ENCODE measurements at regions not wholly inside any gene's neighbourhood (a gene's known extent, or its start where the extent isn't known, plus 50 kb on each side); places are given as distances from the start of the nearest gene placed in this dataset.

GRCh38 chr19:29379257-29380021, 146.4 kb upstream of the VSTM2B start (continued):
- TF ChIP-seq EZH2phosphoT487 (IDR thresholded peaks at IDR 0.05; ENCODE audit: borderline replicate concordance, low read depth) (no peak), ZBTB33 (IDR thresholded peaks at IDR 0.05; ENCODE audit: borderline replicate concordance, low read depth) (no peak), RAD21 (IDR thresholded peaks at IDR 0.05; ENCODE audit: low read length) (no peak), ELF1 (IDR thresholded peaks at IDR 0.05) (no peak), NRF1 (IDR thresholded peaks at IDR 0.05; ENCODE audit: low read depth, low read length) (no peak)

- no peaks in the 10 kb centered on the region for H3K4me1 ChIP-seq (ENCODE audit: control insufficient read depth in 1 of 2, insufficient read depth in 2 of 2, low read depth in 1 of 2, low read length in 1 of 2)
- H3K27me3 ChIP-seq (ENCODE audit: insufficient read depth), result peaks cover 8% of the 10 kb centered on the region; the same call in 1 of the 2 replicates
- H3K79me2 ChIP-seq (ENCODE audit: insufficient read depth), result no peaks in the 10 kb centered on the region
- no peak for DNase-seq
- H3K36me3 ChIP-seq (replicated peaks in 1 of 2; ENCODE audit: control insufficient read depth in 1 of 2, insufficient read depth in 2 of 2, low read length in 1 of 2), result no peaks in the 10 kb centered on the region
- no peaks in the 10 kb centered on the region for H4K20me1 ChIP-seq (ENCODE audit: insufficient read depth)
- no peaks in the 10 kb centered on the region for H3K9me2 ChIP-seq
- 0% methylated on average over 5 of the region's 5 CpGs for WGBS (ENCODE audit: low lambda C conversion rate)
- no peak overlapping the region for H3K9ac ChIP-seq
- H3K4me2 ChIP-seq, result no peak overlapping the region
- no peaks in the 10 kb centered on the region for H3K9me3 ChIP-seq
- no peak overlapping the region for H3K4me3 ChIP-seq (ENCODE audit: low read depth in 2 of 2, low read length in 1 of 2)
- H3K27ac ChIP-seq (ENCODE audit: low read depth in 2 of 2, low read length in 1 of 2), result no peak overlapping the region
- POLR2A ChIA-PET, result no interaction called here
- CTCF ChIA-PET, result no interaction called here
- no peaks in the 10 kb centered on the region for H3F3A ChIP-seq (replicated peaks; ENCODE audit: insufficient read depth)
- TF ChIP-seq CHD2 (IDR thresholded peaks at IDR 0.05; ENCODE audit: low read length, partially characterized antibody) (no peak), RAD21 (IDR thresholded peaks at IDR 0.05; ENCODE audit: low read length) (no peak), IRF3 (IDR thresholded peaks at IDR 0.05; ENCODE audit: low read depth, low read length) (no peak), ZBTB33 (IDR thresholded peaks at IDR 0.05; ENCODE audit: borderline replicate concordance, low read depth) (no peak), NRF1 (IDR thresholded peaks at IDR 0.05; ENCODE audit: low read depth, low read length) (no peak), JUND (IDR thresholded peaks at IDR 0.05) (no peak), ELF1 (IDR thresholded peaks at IDR 0.05) (no peak), RFX5 (IDR thresholded peaks at IDR 0.05; ENCODE audit: low read length) (no peak)
- no peak overlapping the region for H2AFZ ChIP-seq (ENCODE audit: low read depth)
Observed at GRCh38 chr19:29380581-29380980, 145.2 kb upstream of the VSTM2B start.

Measured in SK-N-SH (cell line).